T47D (cell line): ENCODE measurements at regions not wholly inside any gene's neighbourhood (a gene's known extent, or its start where the extent isn't known, plus 50 kb on each side); places are given as distances from the start of the nearest gene placed in this dataset.

Source experiments
- DNase-seq, 2 experiments: peaks; one replicate each; pipeline versions ENCODE4 v3.0.0 to v3.0.0-alpha.2; 2011 to 2012; ENCODE audit warnings: low read depth in 1 of 2, low spot score in 1 of 2
- JUND ChIP-seq: IDR thresholded peaks from 2 replicates; pipeline ENCODE4 v1.6.1; 2012; ENCODE audit warnings: low read depth
- in situ Hi-C: cut with HindIII; loops from 2 replicates; pipeline ENCODE4 v1.10.0; 2016; ENCODE audit warnings: low sequenced_read_pairs, low pct_unique_long_range_greater_than_20kb

DNA sequence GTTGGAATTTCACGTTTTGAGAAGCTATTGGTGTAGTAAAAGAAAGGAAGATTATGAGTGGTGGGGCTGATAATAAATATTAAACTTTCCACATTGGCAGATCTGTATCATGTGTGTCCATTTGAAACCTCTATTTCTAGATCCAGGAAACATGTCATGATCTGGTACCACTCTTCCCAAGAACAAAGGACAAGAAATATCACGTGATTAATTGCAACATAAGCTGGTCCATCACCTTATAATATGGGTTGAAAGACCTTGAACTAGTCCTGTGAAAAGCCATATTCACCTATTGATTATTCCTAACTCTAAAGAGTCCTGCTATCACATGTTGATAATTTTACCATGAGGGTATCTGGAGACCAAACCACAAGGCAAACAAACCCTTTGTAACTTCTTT lies 335.3 kb upstream of the SMIM21 start:
- in situ Hi-C loops: no loop called here

DNA sequence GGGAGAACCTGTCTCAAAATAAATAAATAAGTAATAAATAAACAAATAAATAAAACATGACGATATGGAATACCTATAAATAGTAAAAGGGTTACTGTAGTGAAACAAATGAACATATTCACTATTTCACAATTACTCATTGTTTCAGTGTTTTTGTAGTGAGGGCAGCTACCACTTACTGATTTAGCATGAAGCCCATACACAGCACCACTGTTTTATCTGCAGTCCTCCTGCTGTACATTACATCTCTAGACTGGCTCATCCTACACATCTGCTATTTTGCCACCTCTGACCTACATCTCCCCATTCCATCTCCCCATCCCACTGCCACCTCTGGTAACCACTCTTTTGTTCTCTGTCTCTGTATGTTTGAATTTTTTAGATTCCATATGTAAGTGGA lies 332.7 kb upstream of the SMIM21 start:
- no peak for DNase-seq
- in situ Hi-C loops: no loop called here
- TF ChIP-seq JUND: no peak

More for the DNA sequence above, 335.3 kb upstream of the SMIM21 start:
- TF ChIP-seq JUND: no peak
- no peak for DNase-seq

DNA sequence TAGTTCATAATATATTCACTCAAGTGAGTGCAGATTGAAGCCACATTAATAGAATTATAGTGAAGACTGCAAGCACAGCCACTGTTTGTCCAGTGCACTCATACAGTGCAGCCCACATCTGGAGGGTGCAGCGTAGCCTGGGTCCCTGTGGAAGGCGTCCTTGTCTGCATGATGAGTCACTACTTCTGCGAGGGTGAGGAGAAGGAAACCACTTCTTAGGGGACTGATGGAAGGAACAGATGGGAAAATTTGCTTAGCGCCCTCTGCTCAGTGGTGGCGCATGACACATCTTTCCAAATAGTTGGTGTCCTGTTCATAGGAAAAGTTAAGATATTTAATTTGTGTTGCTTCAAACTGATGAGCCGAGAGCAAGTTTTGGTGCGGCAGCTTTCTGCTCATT lies 330.4 kb upstream of the SMIM21 start:
- in situ Hi-C loops: no loop called here
- TF ChIP-seq JUND: no peak
- no peak for DNase-seq

DNA sequence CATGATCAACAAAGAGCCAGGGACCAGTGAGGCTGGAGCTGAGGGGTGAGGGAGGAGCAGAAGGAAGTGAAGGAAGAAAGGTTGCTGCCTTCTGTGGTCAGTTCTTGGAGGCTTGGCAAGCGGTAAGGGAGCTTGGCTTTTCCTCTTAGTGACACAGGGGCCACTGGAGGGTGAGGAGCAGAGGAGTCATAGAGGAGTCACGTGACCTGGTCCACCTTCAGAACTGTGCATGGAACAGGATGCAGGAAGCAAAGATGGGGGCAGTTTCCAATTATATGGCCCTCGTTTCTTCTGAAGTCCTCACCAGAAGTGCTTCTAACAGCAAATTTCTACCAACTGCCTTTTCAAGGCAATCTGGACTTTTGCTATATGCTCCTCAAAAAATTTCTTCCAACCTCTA lies 326.9 kb upstream of the SMIM21 start:
- DNase-seq: no peak
- no peak for TF ChIP-seq JUND
- in situ Hi-C loops: no loop called here

DNA sequence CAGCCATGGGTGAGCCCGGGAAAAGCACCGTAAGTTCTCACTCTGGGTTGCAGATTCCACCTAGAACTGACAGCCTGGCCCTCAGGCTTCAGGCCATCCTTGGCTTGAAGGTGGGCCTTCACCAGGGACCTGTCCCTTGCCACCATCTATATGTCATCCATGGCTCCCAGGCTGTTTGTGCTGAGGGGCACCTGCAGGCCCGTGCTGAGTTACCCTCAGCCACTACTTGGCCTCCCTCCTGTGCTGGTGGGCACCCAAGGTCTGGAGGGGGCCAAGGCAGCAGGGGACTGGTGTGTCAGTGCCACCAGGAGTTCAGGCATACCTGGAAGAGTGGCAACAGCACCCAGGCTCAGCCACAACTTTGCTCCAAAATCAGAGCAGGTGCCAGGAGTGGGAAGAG lies 326.2 kb upstream of the SMIM21 start:
- no peak for DNase-seq
- no peak for TF ChIP-seq JUND
- in situ Hi-C loops: no loop called here

DNA sequence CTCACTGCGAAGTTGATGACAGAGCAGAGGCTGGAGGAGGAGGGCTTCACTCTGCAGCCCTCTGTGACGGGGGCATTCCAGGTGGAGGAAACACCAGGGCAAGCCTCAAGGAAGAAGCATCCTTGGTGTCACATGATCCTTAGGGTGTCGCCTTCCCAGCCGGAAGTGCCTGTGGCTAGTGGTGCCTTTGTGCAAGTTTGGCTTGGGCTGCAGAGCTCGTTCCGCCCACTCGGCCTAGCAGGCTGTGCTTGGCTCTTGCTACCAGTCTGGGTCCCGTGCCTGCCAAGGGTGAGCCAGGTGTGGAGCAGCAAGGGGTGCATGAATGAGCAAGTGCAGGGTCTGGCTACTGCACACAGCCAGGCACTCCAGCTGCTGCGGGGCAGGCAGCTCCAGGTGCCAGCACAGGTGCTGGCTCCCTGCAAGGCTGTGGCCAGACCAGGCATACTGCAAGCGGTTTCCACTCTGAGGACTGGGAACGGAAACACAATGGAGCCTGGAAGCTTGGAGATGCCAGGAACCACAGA lies 325.3 kb upstream of the SMIM21 start:
- in situ Hi-C loops: no loop called here
- TF ChIP-seq JUND: no peak
- peak in 1 of 2 experiments; percentile 14 for DNase-seq

DNA sequence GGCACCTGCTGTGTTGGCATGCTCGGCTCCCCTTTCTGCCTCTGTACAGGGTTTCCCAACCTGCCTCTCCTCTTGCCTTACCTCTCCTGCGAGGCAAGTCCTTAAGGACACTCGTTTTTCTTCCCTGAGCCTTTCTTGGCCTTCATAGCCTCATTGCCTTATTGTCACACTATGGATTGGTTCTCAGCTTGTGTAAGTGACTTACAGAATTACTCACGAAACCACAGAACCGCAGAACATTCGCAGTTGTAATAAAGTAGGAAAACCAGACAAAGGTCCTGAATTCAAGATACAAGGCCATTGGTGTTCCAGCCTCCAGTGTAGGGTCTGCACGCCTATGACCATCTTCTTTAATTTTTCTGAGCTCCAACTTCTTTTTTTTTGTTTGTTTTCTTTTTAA lies 317.6 kb upstream of the SMIM21 start:
- in situ Hi-C loops: no loop called here
- peak in 1 of 2 experiments; percentile 1 for DNase-seq

DNA sequence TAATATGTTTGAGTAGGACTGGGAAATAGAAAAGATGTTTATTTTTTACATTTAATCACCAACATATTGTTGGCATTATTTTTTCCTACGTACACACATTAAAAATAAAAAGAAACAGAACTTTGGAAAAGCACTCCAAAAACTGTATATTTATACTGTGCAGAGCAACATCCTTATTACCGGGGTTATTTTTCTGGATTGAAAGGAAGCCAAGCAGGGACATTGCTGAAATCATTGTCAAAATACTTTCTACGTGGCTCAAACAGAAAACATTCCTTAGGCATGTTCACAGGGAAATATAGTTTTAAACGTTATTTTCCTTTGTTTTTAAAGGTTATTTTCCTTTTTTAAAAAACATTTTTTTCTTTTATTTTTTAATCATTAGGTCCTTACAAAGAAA lies 315.0 kb upstream of the SMIM21 start:
- in situ Hi-C loops: no loop called here
- no peak for DNase-seq
- TF ChIP-seq JUND: no peak

More for the DNA sequence above, 317.6 kb upstream of the SMIM21 start:
- TF ChIP-seq JUND: no peak

DNA sequence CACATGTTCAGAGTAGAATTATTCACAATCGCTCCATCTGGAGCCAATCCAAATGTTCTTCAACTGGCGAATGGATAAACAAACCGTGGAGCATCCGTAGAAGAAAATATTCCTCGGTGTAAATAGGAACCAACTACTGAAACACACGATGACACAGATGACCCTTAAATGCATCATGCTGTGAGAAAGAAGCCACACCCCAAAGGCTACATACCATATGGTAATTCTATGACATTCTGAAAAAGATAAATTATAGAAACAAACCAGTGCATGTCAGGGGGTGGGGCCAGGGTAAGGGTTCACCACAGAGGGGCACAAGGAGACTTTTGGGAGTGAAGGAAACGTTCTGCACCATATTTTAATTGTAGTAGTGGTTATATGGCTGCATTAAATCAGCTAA lies 312.2 kb upstream of the SMIM21 start:
- TF ChIP-seq JUND: no peak
- DNase-seq: no peak
- in situ Hi-C loops: no loop called here

DNA sequence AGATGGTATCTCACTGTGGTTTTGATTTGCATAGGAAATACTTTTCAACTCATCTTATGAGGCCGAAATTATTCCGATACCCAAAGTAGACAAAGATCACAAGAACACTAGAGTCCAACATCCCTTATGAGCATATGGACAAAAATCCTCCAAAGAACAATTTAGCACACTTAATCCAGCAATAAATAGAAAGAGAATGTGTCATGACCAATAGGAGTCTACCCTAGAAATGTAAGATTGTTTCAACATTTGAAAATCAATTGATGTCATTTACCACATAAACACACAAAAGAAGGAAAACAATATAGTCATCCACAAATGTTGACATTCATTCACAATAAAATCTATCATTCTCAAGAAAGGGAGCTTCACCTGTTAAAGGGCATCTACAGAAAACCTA lies 307.8 kb upstream of the SMIM21 start:
- DNase-seq: no peak
- in situ Hi-C loops: no loop called here
- no peak for TF ChIP-seq JUND

DNA sequence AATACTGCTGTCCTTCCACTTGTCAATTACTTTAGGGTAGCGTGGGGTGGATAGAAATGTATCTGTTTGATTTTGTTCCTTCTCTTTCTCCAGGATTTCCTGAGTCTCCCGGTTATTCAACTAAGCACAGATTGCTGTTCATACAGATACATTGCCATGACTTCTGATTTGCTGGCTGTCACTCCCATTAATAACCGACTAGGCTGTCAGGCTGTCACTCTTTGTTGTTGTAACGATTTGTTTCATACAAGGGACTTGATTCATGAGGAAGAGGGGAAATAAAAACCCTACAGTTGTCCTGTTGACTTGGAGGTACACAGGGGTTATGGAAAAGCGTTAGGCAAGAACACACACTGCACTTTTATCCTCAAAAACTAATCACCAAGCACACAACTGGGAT lies 302.7 kb upstream of the SMIM21 start:
- in situ Hi-C loops: no loop called here
- TF ChIP-seq JUND: no peak
- DNase-seq: no peak

DNA sequence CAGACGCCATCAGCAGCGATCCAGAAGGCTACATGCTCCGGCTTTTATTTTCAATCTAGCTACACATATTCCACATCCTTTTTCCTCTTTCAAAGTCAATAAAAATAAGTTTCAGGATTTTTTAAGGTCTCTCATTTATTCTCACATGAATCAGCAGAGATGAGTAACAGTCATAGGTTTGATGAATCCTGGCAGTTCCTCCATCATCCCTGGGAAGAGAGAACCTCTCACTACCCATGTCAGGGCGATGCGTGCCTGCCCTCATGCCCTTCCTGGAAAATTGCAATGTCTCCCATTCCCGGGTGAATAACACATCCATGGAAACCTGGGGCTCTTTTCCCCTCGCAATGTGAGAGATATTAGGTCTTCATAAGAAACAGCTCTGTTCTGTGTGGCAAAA lies 301.1 kb upstream of the SMIM21 start:
- in situ Hi-C loops: no loop called here
- TF ChIP-seq JUND: no peak

DNA sequence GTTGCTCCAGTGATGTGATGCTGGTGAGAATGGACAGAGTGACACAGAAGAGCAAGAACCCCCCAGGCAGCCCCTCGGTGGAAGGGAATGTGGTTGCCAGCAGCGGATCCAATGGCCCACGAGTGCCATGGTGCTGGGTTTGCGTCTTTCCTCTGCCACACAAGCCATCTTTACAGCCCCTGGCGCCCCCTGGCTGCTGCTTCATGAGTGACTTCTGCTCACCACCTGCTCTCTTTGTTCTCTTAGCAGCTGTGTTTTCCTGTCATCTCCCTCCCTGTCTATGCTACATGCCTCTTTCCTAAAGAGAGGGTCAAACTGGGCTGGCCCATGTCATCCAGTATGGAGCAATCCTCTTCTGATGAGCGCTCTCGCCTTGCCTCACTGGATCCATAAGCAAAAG lies 300.0 kb upstream of the SMIM21 start:
- no peak for TF ChIP-seq JUND
- in situ Hi-C loops: no loop called here
- DNase-seq: peak in 1 of 2 experiments; percentile 42

More for the DNA sequence above, 301.1 kb upstream of the SMIM21 start:
- no peak for DNase-seq
